HG03108 (cell line): ENCODE measurements at regions not wholly inside any gene's neighbourhood (a gene's known extent, or its start where the extent isn't known, plus 50 kb on each side); places are given as distances from the start of the nearest gene placed in this dataset.
"Not testable (repeated sequence)": the region's sequence is repeated elsewhere in the genome, so short reads cannot be mapped to it uniquely, and the experiment has no call there.

ENCODE experiments used
- ATAC-seq: cut with Tn5 transposase; IDR thresholded peaks from one replicate; pipeline ENCODE4 v1.9.1; 2021; ENCODE audit warnings: moderate library complexity; ENCODE audit not compliant: unreplicated experiment

GRCh38 chr2:156254637-156255067, 77.9 kb downstream of the NR4A2 start:
- ATAC-seq = not testable (repeated sequence)

GRCh38 chr2:156253765-156254164, 78.8 kb downstream of the NR4A2 start:
- ATAC-seq = no peak

- ATAC-seq = no peak
Observed at GRCh38 chr2:156242874-156243273, 89.6 kb downstream of the NR4A2 start.

- no peak for ATAC-seq
Observed at GRCh38 chr2:156237558-156237957, 95.0 kb downstream of the NR4A2 start.

- ATAC-seq = no peak
Observed at GRCh38 chr2:156229724-156230362, 102.7 kb downstream of the NR4A2 start.

DNA sequence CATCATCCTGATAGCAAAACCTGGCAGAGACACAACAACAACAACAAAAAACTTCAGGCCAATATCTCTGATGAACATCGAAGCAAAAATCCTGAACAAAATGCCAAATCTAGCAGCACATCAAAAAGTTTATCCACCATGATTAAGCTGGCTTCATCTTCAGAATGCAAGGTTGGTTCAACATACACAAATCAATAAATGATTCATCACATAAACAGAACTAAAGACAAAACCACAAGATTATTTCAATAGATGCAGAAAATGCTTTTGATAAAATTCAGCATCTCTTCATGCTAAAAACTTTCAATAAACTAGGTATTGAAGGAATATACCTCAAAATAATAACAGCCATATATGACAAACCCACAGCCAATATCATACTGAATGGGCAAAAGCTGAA, 109.2 kb downstream of the NR4A2 start:
- ATAC-seq = not testable (repeated sequence)

GRCh38 chr2:156221703-156222102, 110.8 kb downstream of the NR4A2 start:
- no peak for ATAC-seq

GRCh38 chr2:156219491-156220100, 112.9 kb downstream of the NR4A2 start:
- no peak for ATAC-seq

- no peak for ATAC-seq
Observed at GRCh38 chr2:156215656-156216055, 116.9 kb downstream of the NR4A2 start.

DNA sequence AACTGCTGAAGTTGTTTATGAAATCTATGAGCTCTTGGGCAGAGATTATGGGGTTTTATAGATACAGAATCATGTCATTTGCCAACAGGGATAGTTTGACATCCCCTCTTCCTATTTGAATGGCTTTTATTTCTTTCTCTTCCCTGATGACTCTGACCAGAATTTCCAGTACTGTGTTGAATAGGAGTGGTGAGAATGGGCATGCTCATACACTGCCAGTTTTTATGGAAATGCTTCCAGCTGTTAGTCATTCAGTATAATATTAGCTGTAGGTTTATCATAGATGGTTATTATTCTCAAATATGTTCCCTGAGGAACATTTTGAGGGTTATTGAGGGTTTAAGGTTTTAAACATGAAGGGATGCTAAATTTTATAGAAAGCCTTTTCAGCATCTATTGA, 121.2 kb downstream of the NR4A2 start:
- ATAC-seq = no peak

DNA sequence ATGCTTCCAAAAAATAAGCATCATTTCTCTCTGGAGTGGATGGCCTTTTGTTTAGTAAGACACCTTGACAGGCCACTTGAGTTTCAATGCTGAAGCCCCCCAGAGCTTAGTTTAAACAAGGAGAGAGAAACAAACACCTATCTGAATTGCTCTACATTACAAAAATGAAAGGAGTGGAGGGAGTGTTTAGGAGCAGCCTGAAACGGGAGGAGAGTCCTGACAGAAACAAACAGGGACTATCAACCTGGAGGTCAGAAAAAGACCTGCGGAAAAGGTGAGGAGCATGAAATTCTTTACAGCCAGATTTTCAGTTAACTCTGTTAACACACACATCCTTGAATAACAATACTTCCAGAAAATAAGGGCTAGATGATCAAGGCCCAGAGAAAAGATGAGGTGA, 126.2 kb downstream of the NR4A2 start:
- no peak for ATAC-seq

- no peak for ATAC-seq
Observed at GRCh38 chr2:156199588-156199987, 132.9 kb downstream of the NR4A2 start.

GRCh38 chr2:156196031-156196430, 136.5 kb downstream of the NR4A2 start:
- ATAC-seq = no peak

DNA sequence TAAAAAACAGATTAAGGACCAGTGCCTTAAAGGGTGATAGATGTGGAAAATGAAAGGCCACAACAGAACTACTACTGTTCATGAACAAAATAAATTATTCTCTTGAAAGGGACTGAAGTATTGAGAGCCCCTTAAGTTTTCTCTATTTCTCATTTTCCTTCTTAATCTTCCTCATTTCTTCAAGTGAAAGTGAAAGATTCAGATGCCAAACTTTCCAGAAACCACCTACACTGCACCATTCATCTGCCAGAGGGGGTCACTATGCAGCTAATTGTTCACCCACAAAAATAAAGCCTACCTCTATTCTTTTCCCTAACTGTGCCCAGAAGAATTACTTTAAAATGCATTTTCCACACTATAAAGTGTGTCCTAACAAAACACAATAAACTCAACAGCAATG, 140.1 kb downstream of the NR4A2 start:
- no peak for ATAC-seq

GRCh38 chr2:156191527-156191926, 141.0 kb downstream of the NR4A2 start:
- no peak for ATAC-seq

GRCh38 chr2:156190517-156190916, 142.0 kb downstream of the NR4A2 start:
- ATAC-seq = no peak

DNA sequence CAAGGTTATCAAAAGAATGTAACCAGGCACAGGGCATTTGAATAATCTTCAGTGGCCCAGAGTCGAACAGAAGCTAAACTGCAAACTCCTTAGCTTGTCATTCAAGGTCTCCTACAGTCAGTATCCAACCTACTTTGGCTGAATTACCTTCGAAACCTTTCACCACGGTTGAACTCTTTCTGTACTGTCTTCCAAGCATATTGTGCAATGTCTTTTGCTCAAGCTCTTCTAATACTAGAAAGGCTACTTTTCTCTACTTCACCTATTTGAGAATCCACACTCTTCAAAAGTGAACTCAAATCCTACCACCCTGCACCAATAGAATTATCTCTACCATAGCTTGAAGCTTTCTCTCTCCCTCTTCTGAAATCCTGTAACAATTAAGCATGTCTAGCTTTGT, 142.9 kb downstream of the NR4A2 start:
- ATAC-seq = no peak

GRCh38 chr2:156189143-156189542, 143.4 kb downstream of the NR4A2 start:
- no peak for ATAC-seq

DNA sequence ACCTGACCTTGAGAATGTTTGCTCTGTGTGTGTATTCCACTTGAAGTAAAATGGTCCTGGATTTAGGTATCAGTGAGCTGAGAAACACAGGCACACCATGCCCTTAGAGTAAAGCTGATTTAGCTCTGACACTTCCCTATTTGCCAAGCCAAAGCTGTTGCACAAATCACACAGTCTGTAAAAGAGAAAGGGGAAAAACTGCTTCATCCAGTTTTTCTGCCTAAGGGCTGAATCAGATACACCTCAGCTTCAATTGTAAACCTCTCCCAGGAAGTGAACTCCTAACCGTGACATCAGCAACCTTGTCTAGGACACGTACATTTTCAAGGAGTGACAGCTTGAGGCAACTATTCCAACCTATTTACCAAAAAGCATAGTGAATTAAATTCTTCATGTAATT, 150.4 kb downstream of the NR4A2 start:
- ATAC-seq = no peak

DNA sequence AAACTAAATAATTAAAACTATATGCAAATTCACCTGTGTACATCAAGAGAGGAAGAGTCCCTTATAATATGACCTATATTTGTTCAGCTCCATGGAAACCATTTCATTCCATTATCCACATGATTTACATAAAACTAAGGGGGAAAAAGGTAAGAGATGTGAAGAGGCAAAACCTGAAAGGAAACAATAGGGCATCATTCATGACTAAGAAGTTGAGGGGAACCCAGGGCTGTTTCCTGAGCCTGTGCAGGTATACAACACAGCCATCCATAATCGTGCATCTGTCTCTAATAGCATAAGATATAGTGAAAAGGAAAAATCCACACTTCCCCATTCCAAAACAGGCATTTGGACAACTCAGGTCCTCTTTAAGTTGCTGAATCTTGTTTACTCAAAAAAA, 151.3 kb downstream of the NR4A2 start:
- no peak for ATAC-seq

DNA sequence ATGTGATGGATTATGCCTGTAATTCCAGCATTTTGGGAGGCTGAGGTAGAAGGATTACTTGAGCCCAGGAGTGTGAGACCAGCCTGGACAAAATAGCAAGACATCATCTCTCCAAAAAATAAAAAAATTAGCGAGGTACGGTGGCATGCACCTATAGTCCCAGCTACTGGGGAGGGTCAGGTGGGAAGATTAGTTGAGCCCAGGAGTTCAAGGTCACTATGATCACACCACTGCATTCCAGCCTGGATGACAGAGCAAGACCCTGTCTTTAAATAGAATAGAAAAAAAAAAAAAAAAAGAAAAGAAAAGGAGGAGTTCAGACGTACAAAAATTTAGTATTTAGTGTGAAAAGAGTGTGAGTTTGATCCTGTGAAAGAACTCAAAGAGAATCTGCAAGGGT, 154.9 kb downstream of the NR4A2 start:
- ATAC-seq = no peak

GRCh38 chr2:156175946-156176345, 156.6 kb downstream of the NR4A2 start:
- no peak for ATAC-seq

DNA sequence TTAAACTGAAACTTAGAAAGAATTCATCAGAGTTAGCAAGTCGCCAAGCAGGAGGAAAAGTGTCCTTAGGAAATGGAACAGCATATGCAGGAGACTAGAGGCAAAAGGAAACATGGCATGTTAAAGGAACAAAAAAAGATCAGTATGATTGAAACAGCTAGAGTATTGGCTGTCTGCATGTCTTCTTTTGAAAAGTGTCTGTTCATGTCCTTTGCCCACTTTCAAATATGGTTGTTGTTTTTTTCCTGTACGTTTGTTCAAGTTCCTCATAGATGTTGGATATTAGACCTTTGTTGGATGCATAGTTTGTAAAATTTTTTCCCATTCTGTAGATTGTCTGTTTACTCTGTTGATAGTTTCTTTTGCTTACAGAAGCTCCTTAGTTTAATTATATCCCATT, 161.6 kb downstream of the NR4A2 start:
- no peak for ATAC-seq
